Calu3 (cell line): ENCODE measurements at regions not wholly inside any gene's neighbourhood (a gene's known extent, or its start where the extent isn't known, plus 50 kb on each side); places are given as distances from the start of the nearest gene placed in this dataset.

Experiments
- BruUV-seq: library from RNA; stranded (reverse); fragments of 400-500 nt; replicated peaks from 2 replicates; lab custom pipeline; 2021; lab: Mats Ljungman, UMichigan
- CTCF ChIA-PET: fragments of 300-600 bp; sonication (Branson Sonifier 250); formaldehyde crosslinking; loops from one replicate; lab custom pipeline; 2022; ENCODE audit warnings: antibody characterized with exemption; lab: Charles Lee
- DNase-seq: peaks from one replicate; pipeline ENCODE4 v3.0.0; 2022
- H3K27ac Mint-ChIP-seq: one replicate; pipeline ENCODE4 v1.8.0; 2022; ENCODE audit warnings: mixed read lengths; ENCODE audit not compliant: unreplicated experiment
- H3K27me3 Mint-ChIP-seq: one replicate; pipeline ENCODE4 v1.8.0; 2022; ENCODE audit warnings: mixed read lengths; ENCODE audit not compliant: unreplicated experiment
- H3K36me3 Mint-ChIP-seq: one replicate; pipeline ENCODE4 v1.8.0; 2022; ENCODE audit warnings: mild to moderate bottlenecking, moderate library complexity, mixed read lengths; ENCODE audit not compliant: insufficient read depth, unreplicated experiment
- H3K4me1 Mint-ChIP-seq: one replicate; pipeline ENCODE4 v1.8.0; 2022; ENCODE audit warnings: mild to moderate bottlenecking, low read depth, mixed read lengths; ENCODE audit not compliant: unreplicated experiment
- H3K4me3 Mint-ChIP-seq: one replicate; pipeline ENCODE4 v1.8.0; 2022; ENCODE audit warnings: mild to moderate bottlenecking, low read depth, moderate library complexity, mixed read lengths; ENCODE audit not compliant: unreplicated experiment
- H3K9me3 Mint-ChIP-seq: one replicate; pipeline ENCODE4 v1.8.0; 2022; ENCODE audit warnings: low read depth, mixed read lengths; ENCODE audit not compliant: unreplicated experiment
- intact Hi-C: fragments of 100-400 bp; cut with micrococcal nuclease; formaldehyde crosslinking; loops from one replicate; pipeline ENCODE4 v1.10.0; 2022; ENCODE audit not compliant: unreplicated experiment
- TF ChIP-seq, protein P1 (sequence below): fragments of 200-600 bp; IDR thresholded peaks from one replicate; pipeline ENCODE4 v1.8.0; 2022; ENCODE audit warnings: antibody characterized with exemption; ENCODE audit not compliant: unreplicated experiment

DNA sequence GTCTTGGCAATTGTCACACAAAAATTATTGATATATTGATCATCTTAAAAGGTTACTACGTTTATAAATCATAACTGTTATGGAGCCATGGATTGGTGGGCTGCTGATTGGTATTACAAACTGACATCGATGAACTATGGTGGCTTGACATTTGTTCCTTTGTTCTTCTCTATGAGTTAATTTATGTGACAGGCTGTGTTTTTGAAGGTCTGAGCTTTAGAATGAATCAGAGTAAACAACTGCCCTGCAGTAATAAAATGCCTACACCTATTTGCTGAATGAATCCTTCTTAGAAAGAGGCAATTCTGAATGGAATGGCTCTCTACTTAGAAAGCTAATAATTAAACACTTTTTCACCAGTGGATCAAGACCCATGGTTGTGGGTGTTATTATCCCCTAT lies 506.3 kb upstream of the SPTLC3 start:
- H3K4me3 Mint-ChIP-seq = no peak overlapping the region
- intact Hi-C loops = no loop called here
- no peaks in the 10 kb centered on the region for H3K36me3 Mint-ChIP-seq
- H3K27me3 Mint-ChIP-seq = no peaks in the 10 kb centered on the region
- H3K9me3 Mint-ChIP-seq = no peaks in the 10 kb centered on the region
- CTCF ChIA-PET = no interaction called here
- BruUV-seq = no TSS peak
- no peak for DNase-seq
- no peaks in the 10 kb centered on the region for H3K4me1 Mint-ChIP-seq
- TF ChIP-seq, protein P1, sequence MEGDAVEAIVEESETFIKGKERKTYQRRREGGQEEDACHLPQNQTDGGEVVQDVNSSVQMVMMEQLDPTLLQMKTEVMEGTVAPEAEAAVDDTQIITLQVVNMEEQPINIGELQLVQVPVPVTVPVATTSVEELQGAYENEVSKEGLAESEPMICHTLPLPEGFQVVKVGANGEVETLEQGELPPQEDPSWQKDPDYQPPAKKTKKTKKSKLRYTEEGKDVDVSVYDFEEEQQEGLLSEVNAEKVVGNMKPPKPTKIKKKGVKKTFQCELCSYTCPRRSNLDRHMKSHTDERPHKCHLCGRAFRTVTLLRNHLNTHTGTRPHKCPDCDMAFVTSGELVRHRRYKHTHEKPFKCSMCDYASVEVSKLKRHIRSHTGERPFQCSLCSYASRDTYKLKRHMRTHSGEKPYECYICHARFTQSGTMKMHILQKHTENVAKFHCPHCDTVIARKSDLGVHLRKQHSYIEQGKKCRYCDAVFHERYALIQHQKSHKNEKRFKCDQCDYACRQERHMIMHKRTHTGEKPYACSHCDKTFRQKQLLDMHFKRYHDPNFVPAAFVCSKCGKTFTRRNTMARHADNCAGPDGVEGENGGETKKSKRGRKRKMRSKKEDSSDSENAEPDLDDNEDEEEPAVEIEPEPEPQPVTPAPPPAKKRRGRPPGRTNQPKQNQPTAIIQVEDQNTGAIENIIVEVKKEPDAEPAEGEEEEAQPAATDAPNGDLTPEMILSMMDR = no peak
- no peak overlapping the region for H3K27ac Mint-ChIP-seq

DNA sequence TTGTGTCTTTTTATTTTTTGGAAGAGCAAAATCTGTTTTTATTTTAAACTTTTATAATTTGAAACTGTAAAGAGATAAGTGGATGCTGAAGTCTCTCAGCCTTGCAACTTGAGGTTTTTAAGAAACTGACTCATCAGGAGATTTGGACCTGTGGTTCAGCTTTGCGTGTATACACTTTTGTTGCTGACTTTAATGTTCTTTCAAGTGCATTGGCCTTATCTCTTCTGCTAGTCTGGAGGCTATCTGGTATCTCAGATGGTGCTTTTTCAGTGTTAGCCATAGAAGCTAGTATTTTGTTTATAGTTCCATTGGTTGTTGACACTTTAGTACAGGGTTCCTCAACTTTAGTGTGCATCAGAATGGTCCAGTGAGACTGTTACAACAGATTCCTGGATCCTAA lies 504.0 kb upstream of the SPTLC3 start:
- H3K27ac Mint-ChIP-seq = no peak overlapping the region
- H3K4me3 Mint-ChIP-seq = no peak overlapping the region
- no peak for DNase-seq
- TF ChIP-seq, protein P1 = no peak
- no peaks in the 10 kb centered on the region for H3K9me3 Mint-ChIP-seq
- BruUV-seq = no TSS peak
- intact Hi-C loops = no loop called here
- CTCF ChIA-PET = no interaction called here
- H3K27me3 Mint-ChIP-seq = no peaks in the 10 kb centered on the region
- no peaks in the 10 kb centered on the region for H3K36me3 Mint-ChIP-seq
- no peaks in the 10 kb centered on the region for H3K4me1 Mint-ChIP-seq

DNA sequence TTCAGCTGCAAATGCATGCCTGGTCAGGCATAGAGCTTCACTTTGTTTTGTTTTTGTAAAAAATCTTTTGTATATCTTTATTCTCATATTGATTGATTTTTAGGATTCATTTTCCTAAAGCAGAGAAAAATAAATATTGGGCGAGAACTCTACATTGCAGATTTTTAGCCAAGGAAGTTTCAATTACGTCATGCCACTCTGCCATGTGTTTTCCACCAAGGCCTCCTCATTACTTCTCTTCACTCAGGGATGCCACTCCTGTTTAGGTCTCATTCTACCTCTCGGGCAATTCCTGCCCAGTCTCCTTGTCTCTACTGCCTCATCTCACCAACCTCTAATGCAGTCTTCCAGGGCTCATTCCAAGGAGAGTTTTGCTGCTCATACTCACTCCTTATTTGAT lies 497.3 kb upstream of the SPTLC3 start:
- TF ChIP-seq, protein P1 = no peak
- no peaks in the 10 kb centered on the region for H3K4me1 Mint-ChIP-seq
- CTCF ChIA-PET = no interaction called here
- H3K9me3 Mint-ChIP-seq = no peaks in the 10 kb centered on the region
- DNase-seq = no peak
- no peaks in the 10 kb centered on the region for H3K36me3 Mint-ChIP-seq
- H3K4me3 Mint-ChIP-seq = no peak overlapping the region
- intact Hi-C loops = no loop called here
- BruUV-seq = no TSS peak
- no peaks in the 10 kb centered on the region for H3K27me3 Mint-ChIP-seq
- no peak overlapping the region for H3K27ac Mint-ChIP-seq

DNA sequence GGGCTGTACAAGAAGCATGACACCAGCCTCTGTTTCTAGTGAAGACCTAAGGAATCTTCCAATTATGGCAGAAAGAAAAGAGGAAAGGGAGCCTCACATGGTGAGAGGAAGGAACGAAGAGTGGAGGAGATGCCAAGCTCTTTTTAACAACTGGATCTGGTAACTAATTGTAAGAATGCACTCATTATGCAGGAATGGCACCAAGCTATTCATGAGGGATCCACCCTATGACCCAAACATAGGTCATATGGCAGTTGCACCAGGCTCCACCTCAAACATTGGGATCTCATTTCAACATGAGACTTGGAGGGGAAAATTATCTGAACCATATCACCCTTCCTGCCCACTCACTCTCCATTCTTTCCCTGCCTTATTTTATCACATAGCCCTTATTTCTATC lies 496.0 kb upstream of the SPTLC3 start:
- Mint-ChIP-seq H3K27me3 (no peaks in the 10 kb centered on the region), H3K27ac (no peak overlapping the region), H3K4me3 (no peak overlapping the region), H3K9me3 (no peaks in the 10 kb centered on the region), H3K4me1 (no peaks in the 10 kb centered on the region), H3K36me3 (no peaks in the 10 kb centered on the region)
- TF ChIP-seq, protein P1 = no peak
- CTCF ChIA-PET = no interaction called here
- DNase-seq = no peak
- intact Hi-C loops = no loop called here
- no TSS peak for BruUV-seq
